GM23338 (cell line): ENCODE measurements at regions not wholly inside any gene's neighbourhood (a gene's known extent, or its start where the extent isn't known, plus 50 kb on each side); places are given as distances from the start of the nearest gene placed in this dataset.

Experiments
- CREB1 ChIP-seq: fragments of 250-450 bp; sonication (Bioruptor Pico); IDR thresholded peaks from 2 replicates; pipeline ENCODE4 v1.5.0; 2020; ENCODE audit warnings: low read depth, mild to moderate bottlenecking, moderate library complexity
- CTCF ChIP-seq, 2 experiments: fragments of 200-600 bp in 1 of 2; sonication (generic) in 1 of 2; conservative IDR thresholded peaks; 2 replicates each; pipeline versions ENCODE4 v1.5.1 to v1.6.1; 2016 to 2017; ENCODE audit warnings: antibody characterized with exemption in 2 of 2, low read depth in 2 of 2, mild to moderate bottlenecking in 2 of 2, moderate library complexity in 1 of 2
- EZH2 ChIP-seq: fragments of 200-600 bp; sonication (generic); IDR thresholded peaks from one replicate; pipeline ENCODE4 v1.8.0; 2017; ENCODE audit warnings: antibody characterized with exemption, mild to moderate bottlenecking, low read depth; ENCODE audit not compliant: unreplicated experiment
- EZH2phosphoT487 ChIP-seq: fragments of 200-600 bp; sonication (generic); IDR thresholded peaks from one replicate; pipeline ENCODE4 v1.8.1; 2018; ENCODE audit warnings: antibody characterized with exemption; ENCODE audit not compliant: unreplicated experiment

GRCh38 chr1:238341395-238341794 is 450.7 kb upstream of the ZP4 start:
- TF ChIP-seq EZH2 = no peak
- TF ChIP-seq CTCF (conservative IDR thresholded peaks at IDR 0.05; ENCODE audit: low read depth in 2 of 2) = no peak
- TF ChIP-seq EZH2phosphoT487 = no peak
- no peak for TF ChIP-seq CREB1 (CRISPR knock-in tag)
